ENCODE measurements at regions not wholly inside any gene's neighbourhood (a gene's known extent, or its start where the extent isn't known, plus 50 kb on each side); places are given as distances from the start of the nearest gene placed in this dataset.

GRCh38 chr1:229897501-229897900 lies 169.5 kb upstream of the GALNT2 start:
- no peak overlapping the region for H3K9ac ChIP-seq (ENCODE audit: low read length)
- H3K9me2 ChIP-seq (ENCODE audit: insufficient read depth, low read length): no peaks in the 10 kb centered on the region
- H3K9me3 ChIP-seq (ENCODE audit: low read length): no peaks in the 10 kb centered on the region
- no peaks in the 10 kb centered on the region for H3K36me3 ChIP-seq (ENCODE audit: insufficient read depth, low read length)
- no peak for TF ChIP-seq RAD21 (conservative IDR thresholded peaks at IDR 0.05)
- no peak for TF ChIP-seq EZH2 (IDR thresholded peaks at IDR 0.05; ENCODE audit: borderline replicate concordance, insufficient read depth, low read length, poor library complexity, severe bottlenecking)
- no peak for TF ChIP-seq CTCF (IDR thresholded peaks at IDR 0.05; ENCODE audit: poor library complexity, severe bottlenecking)
- TF ChIP-seq MXI1 (conservative IDR thresholded peaks at IDR 0.05; ENCODE audit: poor library complexity, severe bottlenecking): no peak
- TF ChIP-seq REST (IDR thresholded peaks at IDR 0.05; ENCODE audit: borderline replicate concordance): no peak
- no peak for TF ChIP-seq EP300 (conservative IDR thresholded peaks at IDR 0.05; ENCODE audit: poor library complexity, severe bottlenecking)
- no peak for TF ChIP-seq SMC3 (conservative IDR thresholded peaks at IDR 0.05; ENCODE audit: poor library complexity)
- TF ChIP-seq POLR2AphosphoS5 (IDR thresholded peaks at IDR 0.05): no peak
- TF ChIP-seq TAF1 (IDR thresholded peaks at IDR 0.05; ENCODE audit: low read depth): no peak
- no peaks in the 10 kb centered on the region for H3K27me3 ChIP-seq (ENCODE audit: insufficient read depth, low read depth, low read length)
- no peak overlapping the region for H3K27ac ChIP-seq (ENCODE audit: low read length)
- no peak overlapping the region for H3K4me3 ChIP-seq (ENCODE audit: low read length)
- no peak overlapping the region for H3K4me2 ChIP-seq (ENCODE audit: low read length)
- H4K20me1 ChIP-seq (ENCODE audit: insufficient read depth): no peaks in the 10 kb centered on the region
- H2AFZ ChIP-seq (ENCODE audit: low read depth, low read length): no peak overlapping the region
- no peaks in the 10 kb centered on the region for H3K79me2 ChIP-seq (replicated peaks; ENCODE audit: insufficient read depth, low read length)
- H3F3A ChIP-seq (ENCODE audit: insufficient read depth, low read length, poor library complexity, severe bottlenecking): no peaks in the 10 kb centered on the region

GRCh38 chr1:229900220-229900619 lies 166.8 kb upstream of the GALNT2 start:
- TF ChIP-seq REST (IDR thresholded peaks at IDR 0.05; ENCODE audit: borderline replicate concordance) (no peak), POLR2AphosphoS5 (IDR thresholded peaks at IDR 0.05) (no peak), TAF1 (IDR thresholded peaks at IDR 0.05; ENCODE audit: low read depth) (no peak), CTCF (IDR thresholded peaks at IDR 0.05; ENCODE audit: poor library complexity, severe bottlenecking) (no peak), SMC3 (conservative IDR thresholded peaks at IDR 0.05; ENCODE audit: poor library complexity) (no peak), EP300 (conservative IDR thresholded peaks at IDR 0.05; ENCODE audit: poor library complexity, severe bottlenecking) (no peak)
- H4K20me1 ChIP-seq (ENCODE audit: insufficient read depth): no peaks in the 10 kb centered on the region

More at GRCh38 chr1:229900220-229900619, 166.8 kb upstream of the GALNT2 start:
- Histone ChIP-seq H3K79me2 (replicated peaks; ENCODE audit: insufficient read depth, low read length) (no peaks in the 10 kb centered on the region), H3K9ac (ENCODE audit: low read length) (no peak overlapping the region), H3K27me3 (ENCODE audit: insufficient read depth, low read depth, low read length) (no peaks in the 10 kb centered on the region), H3K4me2 (ENCODE audit: low read length) (no peak overlapping the region), H3K9me3 (ENCODE audit: low read length) (no peaks in the 10 kb centered on the region), H3K27ac (ENCODE audit: low read length) (no peak overlapping the region), H3K36me3 (ENCODE audit: insufficient read depth, low read length) (no peaks in the 10 kb centered on the region), H2AFZ (ENCODE audit: low read depth, low read length) (no peak overlapping the region), H3K4me3 (ENCODE audit: low read length) (no peak overlapping the region), H3F3A (ENCODE audit: insufficient read depth, low read length, poor library complexity, severe bottlenecking) (no peaks in the 10 kb centered on the region), H3K9me2 (ENCODE audit: insufficient read depth, low read length) (no peaks in the 10 kb centered on the region)
